ENCODE measurements at regions not wholly inside any gene's neighbourhood (a gene's known extent, or its start where the extent isn't known, plus 50 kb on each side); places are given as distances from the start of the nearest gene placed in this dataset.
"Not testable (repeated sequence)": the region's sequence is repeated elsewhere in the genome, so short reads cannot be mapped to it uniquely, and the experiment has no call there.

DNA sequence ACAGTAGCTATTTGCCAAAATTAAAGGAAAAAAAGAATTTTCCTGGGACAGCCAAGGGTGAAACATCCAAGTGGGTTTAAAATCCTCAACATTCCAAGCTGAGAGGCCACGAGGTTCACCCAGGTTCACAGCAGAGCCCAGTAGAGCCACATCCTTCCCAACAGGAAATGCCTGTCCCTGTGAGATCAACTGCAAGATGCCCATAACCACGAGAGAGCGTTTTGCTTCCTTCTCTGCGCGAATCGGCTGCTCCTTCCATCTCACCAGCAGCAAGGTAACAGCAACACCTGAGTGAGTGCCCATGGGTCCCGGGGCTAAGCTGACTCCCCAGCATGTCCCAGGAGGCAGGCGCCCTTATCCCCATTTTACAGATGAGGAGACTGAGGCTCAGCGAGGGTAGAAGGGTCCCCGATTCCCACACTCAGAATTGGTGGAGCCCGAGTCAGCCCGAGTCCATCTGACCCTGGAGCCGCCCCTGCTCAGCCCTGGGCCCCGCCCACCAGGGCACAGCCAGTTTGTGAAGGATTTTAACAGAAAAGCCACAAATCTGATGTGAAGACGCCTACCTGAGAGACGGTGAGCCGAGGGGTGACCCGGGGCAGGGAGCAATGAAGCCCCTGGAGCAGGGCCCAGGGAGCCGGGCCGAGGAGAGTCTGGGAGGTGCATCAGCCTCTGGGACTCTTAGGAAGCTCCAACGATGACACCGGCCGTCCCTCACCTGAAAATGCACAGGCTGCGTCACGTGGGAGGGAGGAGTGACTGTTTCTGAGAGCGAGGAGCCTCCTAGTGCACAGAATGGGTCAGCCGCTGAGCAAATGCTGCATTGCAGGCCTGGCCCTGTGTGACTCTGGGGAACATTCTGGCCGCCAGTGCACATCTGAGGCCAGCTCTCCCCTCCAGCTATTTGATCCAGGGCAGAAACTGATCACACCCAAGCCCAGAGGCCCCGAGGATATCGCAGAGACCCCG is 236.9 kb upstream of the SFSWAP start:
- Histone ChIP-seq H3K27ac (ENCODE audit: low read depth, low read length) (no peak overlapping the region), H3K4me1 (ENCODE audit: control insufficient read depth, insufficient read depth, low read length, unreplicated experiment) (no peaks in the 10 kb centered on the region), H2AFZ (ENCODE audit: low read length, unreplicated experiment) (no peak overlapping the region), H3K36me3 (ENCODE audit: insufficient read depth, low read length) (no peaks in the 10 kb centered on the region), H3K4me3 (ENCODE audit: low read depth, low read length) (no peak overlapping the region), H3K79me2 (ENCODE audit: control insufficient read depth, insufficient read depth, low read length, unreplicated experiment) (no peaks in the 10 kb centered on the region), H3K27me3 (ENCODE audit: insufficient read depth, low read length) (no peaks in the 10 kb centered on the region)

DNA sequence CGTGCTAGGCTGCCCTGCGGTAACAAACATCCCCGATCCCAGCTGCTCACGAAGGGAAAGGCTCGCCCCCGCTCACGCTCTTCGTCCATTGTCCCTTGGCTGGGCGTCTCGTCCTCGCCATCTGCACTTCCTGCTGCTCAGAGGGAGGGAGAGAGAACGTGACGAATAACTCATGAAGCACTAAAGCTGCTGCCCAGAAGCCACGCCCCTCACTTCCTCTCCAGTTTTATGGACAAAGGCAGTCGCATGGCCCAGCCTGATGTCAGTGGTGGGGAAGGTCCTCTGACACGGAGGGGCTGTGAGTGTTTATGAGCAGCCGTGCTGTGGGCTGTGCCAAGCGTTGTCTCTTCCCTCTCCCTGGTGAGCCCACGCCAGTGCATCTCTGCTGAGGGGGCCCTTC is 235.9 kb upstream of the SFSWAP start:
- H3K4me3 ChIP-seq (ENCODE audit: low read depth, low read length); H3K27me3 ChIP-seq (ENCODE audit: insufficient read depth, low read length); H3K36me3 ChIP-seq (ENCODE audit: insufficient read depth, low read length); H3K79me2 ChIP-seq (ENCODE audit: control insufficient read depth, insufficient read depth, low read length, unreplicated experiment); H3K4me1 ChIP-seq (ENCODE audit: control insufficient read depth, insufficient read depth, low read length, unreplicated experiment); H3K27ac ChIP-seq (ENCODE audit: low read depth, low read length); H2AFZ ChIP-seq (ENCODE audit: low read length, unreplicated experiment): not testable (repeated sequence)

DNA sequence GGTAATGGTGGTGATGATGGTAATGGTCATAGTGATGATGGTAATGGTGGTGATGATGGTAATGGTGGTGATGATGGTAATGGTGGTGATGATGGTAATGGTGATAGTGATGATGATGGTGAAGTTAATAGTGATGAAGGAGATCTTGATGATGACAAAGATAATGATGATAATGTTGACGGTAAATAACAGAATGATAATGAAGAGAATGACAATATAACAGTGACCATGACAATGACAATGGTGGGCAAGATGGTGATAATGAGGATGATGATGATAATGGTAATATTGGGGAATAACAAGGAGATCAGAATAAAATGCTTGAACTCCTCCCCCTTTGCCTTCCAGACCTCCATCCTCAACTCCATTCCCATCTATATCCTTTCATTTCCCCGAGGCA is 233.3 kb upstream of the SFSWAP start:
- H2AFZ ChIP-seq (ENCODE audit: low read length, unreplicated experiment): no peak overlapping the region
- H3K4me1 ChIP-seq (ENCODE audit: control insufficient read depth, insufficient read depth, low read length, unreplicated experiment): no peaks in the 10 kb centered on the region
- H3K27ac ChIP-seq (ENCODE audit: low read depth, low read length): no peak overlapping the region
- H3K4me3 ChIP-seq (ENCODE audit: low read depth, low read length): no peak overlapping the region
- H3K36me3 ChIP-seq (ENCODE audit: insufficient read depth, low read length): no peaks in the 10 kb centered on the region
- H3K79me2 ChIP-seq (ENCODE audit: control insufficient read depth, insufficient read depth, low read length, unreplicated experiment): no peaks in the 10 kb centered on the region
- H3K27me3 ChIP-seq (ENCODE audit: insufficient read depth, low read length): no peaks in the 10 kb centered on the region

DNA sequence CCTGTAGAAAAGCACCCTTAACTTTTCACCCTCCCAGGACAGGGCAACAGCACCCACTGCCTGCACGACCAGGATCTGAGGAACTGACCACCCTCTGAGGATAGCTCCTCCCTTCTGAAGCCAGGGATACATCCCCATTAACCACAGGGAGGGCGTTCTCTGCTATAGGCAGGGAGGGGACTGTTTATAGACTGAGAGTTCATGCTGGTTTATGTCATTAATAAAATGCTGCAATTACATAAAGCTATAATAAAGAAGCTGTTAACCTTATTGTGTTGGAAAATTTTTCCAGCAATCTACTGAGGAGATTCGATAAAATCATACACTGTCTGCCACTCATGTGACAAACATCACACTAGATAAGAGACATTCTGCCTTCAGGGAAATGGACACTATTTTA is 232.4 kb upstream of the SFSWAP start:
- Histone ChIP-seq H3K27me3 (ENCODE audit: insufficient read depth, low read length) (no peaks in the 10 kb centered on the region), H2AFZ (ENCODE audit: low read length, unreplicated experiment) (no peak overlapping the region), H3K27ac (ENCODE audit: low read depth, low read length) (no peak overlapping the region), H3K4me3 (ENCODE audit: low read depth, low read length) (no peak overlapping the region), H3K79me2 (ENCODE audit: control insufficient read depth, insufficient read depth, low read length, unreplicated experiment) (no peaks in the 10 kb centered on the region), H3K36me3 (ENCODE audit: insufficient read depth, low read length) (no peaks in the 10 kb centered on the region), H3K4me1 (ENCODE audit: control insufficient read depth, insufficient read depth, low read length, unreplicated experiment) (no peaks in the 10 kb centered on the region)

DNA sequence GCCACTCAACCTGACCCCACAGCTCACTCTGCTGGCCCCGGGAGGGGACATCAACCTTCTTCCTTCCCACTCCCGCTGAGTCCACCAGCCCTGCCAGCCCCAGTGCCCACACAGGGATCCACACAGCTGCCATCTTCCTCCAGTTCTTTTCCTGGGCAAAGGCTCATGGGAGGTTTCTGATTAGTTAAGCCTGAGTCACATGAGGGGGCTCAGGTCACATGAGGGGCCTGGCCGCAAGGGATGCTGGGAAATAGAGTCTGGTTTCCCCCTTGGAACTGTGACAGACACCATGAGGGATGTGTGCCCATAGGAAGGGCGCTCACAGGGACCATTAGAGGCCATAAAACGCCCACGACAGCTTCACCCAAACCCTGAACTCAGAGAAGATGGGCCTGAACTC is 228.7 kb upstream of the SFSWAP start:
- H3K27me3 ChIP-seq (ENCODE audit: insufficient read depth, low read length): no peaks in the 10 kb centered on the region
- no peaks in the 10 kb centered on the region for H3K4me1 ChIP-seq (ENCODE audit: control insufficient read depth, insufficient read depth, low read length, unreplicated experiment)
- H3K27ac ChIP-seq (ENCODE audit: low read depth, low read length): no peak overlapping the region
- H3K4me3 ChIP-seq (ENCODE audit: low read depth, low read length): no peak overlapping the region
- H3K79me2 ChIP-seq (ENCODE audit: control insufficient read depth, insufficient read depth, low read length, unreplicated experiment): no peaks in the 10 kb centered on the region
- H2AFZ ChIP-seq (ENCODE audit: low read length, unreplicated experiment): no peak overlapping the region
- no peaks in the 10 kb centered on the region for H3K36me3 ChIP-seq (ENCODE audit: insufficient read depth, low read length)

DNA sequence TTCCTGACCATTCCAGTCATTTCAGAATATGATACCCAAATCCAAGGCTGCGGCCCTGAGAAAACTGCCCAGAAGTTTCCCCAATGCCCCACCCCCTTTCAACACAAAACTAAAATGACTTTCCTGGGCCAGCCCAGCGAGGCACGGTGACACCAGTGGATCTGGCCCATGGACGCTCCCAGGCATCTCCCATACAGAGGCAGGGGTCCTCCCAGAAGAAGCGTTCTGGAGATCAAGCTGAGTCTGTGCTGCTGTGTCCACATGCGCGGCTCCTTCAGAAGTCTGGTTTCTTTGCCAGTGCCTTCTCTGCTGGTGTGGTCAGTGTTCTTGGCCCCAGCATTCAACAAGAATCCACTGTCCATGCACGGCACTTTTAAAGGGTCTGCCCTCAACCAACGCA is 228.2 kb upstream of the SFSWAP start:
- no peaks in the 10 kb centered on the region for H3K4me1 ChIP-seq (ENCODE audit: control insufficient read depth, insufficient read depth, low read length, unreplicated experiment)
- H3K36me3 ChIP-seq (ENCODE audit: insufficient read depth, low read length): no peaks in the 10 kb centered on the region
- H3K27me3 ChIP-seq (ENCODE audit: insufficient read depth, low read length): no peaks in the 10 kb centered on the region
- no peak overlapping the region for H3K27ac ChIP-seq (ENCODE audit: low read depth, low read length)
- no peaks in the 10 kb centered on the region for H3K79me2 ChIP-seq (ENCODE audit: control insufficient read depth, insufficient read depth, low read length, unreplicated experiment)
- no peak overlapping the region for H2AFZ ChIP-seq (ENCODE audit: low read length, unreplicated experiment)
- no peak overlapping the region for H3K4me3 ChIP-seq (ENCODE audit: low read depth, low read length)

DNA sequence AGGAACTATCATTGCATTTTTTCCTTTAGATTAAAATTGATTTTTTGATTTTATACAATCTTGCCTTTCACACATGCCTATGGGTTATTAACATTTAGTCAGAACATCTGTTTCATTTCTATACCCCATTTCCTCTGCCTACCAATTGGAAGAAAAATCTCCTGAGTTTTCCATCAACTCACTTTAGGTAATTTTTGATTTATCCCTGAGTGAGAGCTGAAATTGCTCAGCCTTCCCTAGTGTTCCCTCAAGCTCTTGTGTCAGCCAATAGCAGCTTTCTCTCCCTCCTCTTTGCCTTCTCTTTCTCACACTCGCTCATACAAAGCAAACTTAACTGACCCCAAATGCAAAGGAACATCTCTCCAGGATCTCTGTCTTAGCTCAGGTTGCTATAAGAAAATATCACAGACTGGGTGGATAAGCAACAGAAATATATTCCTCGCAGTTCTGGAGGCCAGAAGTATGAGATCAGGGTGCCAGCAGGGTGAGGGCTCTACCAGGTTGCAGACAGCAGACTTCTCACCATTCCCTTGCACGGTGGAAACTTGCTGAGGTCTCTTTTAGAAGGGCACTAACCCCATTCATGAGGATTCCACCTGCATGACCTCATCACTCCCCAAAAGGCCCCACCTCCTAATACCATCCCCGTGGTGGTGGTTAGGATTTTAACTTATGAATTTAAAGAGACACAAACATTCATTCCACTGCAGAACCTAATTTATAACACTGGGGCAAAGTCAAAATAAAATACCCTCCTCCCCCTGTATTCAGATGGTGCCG is 224.2 kb upstream of the SFSWAP start:
- H3K4me3 ChIP-seq (ENCODE audit: low read depth, low read length): no peak overlapping the region
- no peaks in the 10 kb centered on the region for H3K36me3 ChIP-seq (ENCODE audit: insufficient read depth, low read length)
- no peak overlapping the region for H3K27ac ChIP-seq (ENCODE audit: low read depth, low read length)
- H3K4me1 ChIP-seq (ENCODE audit: control insufficient read depth, insufficient read depth, low read length, unreplicated experiment): no peaks in the 10 kb centered on the region
- no peaks in the 10 kb centered on the region for H3K79me2 ChIP-seq (ENCODE audit: control insufficient read depth, insufficient read depth, low read length, unreplicated experiment)
- H2AFZ ChIP-seq (ENCODE audit: low read length, unreplicated experiment): no peak overlapping the region
- H3K27me3 ChIP-seq (ENCODE audit: insufficient read depth, low read length): no peaks in the 10 kb centered on the region

DNA sequence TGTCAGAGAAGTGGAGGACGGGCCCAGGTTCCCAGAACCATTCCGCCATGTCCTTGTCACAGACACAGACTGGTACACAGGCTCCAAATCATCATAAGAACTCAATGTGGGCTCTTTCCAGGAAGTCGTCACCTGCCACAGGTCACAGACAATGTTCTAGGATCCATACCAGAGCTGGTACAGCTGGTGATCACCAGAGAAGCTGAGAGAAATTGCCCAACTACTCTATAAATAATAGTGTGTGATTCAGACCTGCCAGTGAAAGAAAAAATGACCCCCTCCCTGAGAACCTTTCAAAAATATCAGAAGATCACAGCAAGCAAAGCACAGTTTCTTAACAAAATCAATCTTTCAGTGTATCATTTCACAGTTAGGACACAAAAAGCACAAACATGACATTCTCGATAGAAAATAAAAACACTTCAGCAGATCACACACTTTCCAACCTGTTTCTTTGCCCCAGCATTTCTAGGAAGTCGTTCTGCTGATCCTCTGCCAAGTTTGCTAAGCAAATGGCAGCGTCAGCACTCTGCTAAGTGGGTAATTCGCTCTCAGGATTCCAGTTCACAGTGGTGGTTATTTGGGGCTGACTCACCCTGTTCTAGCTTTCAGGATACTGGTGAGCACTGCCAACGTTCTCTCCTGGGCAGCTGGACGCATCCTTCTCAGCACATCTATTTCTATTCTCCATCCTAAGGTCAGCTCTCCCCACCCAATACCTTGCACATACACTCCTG is 223.3 kb upstream of the SFSWAP start:
- Histone ChIP-seq H3K79me2 (ENCODE audit: control insufficient read depth, insufficient read depth, low read length, unreplicated experiment) (no peaks in the 10 kb centered on the region), H3K36me3 (ENCODE audit: insufficient read depth, low read length) (no peaks in the 10 kb centered on the region), H3K27ac (ENCODE audit: low read depth, low read length) (no peak overlapping the region), H3K4me1 (ENCODE audit: control insufficient read depth, insufficient read depth, low read length, unreplicated experiment) (no peaks in the 10 kb centered on the region), H2AFZ (ENCODE audit: low read length, unreplicated experiment) (no peak overlapping the region), H3K27me3 (ENCODE audit: insufficient read depth, low read length) (no peaks in the 10 kb centered on the region), H3K4me3 (ENCODE audit: low read depth, low read length) (no peak overlapping the region)

DNA sequence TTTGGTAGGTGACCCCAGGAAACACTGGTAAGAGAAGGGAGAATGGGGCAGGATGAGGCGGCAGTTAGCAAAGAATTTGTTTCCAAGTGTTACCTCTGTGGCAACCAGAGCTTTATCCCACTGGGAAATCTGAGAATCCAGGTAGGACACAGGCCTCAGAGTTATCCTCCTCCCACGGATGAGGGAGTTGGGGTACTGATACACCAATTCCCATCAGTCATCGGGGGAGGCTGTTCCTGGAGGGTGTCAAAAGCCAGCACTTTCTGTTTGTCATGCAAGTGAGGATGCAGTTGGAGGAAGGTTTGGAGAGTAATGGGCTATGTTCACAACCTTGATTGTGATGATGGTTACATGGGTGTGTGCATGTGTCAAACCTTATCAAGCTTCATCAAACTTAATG is 221.2 kb upstream of the SFSWAP start:
- Histone ChIP-seq H2AFZ (ENCODE audit: low read length, unreplicated experiment) (no peak overlapping the region), H3K4me3 (ENCODE audit: low read depth, low read length) (no peak overlapping the region), H3K4me1 (ENCODE audit: control insufficient read depth, insufficient read depth, low read length, unreplicated experiment) (no peaks in the 10 kb centered on the region), H3K27ac (ENCODE audit: low read depth, low read length) (no peak overlapping the region), H3K27me3 (ENCODE audit: insufficient read depth, low read length) (no peaks in the 10 kb centered on the region), H3K36me3 (ENCODE audit: insufficient read depth, low read length) (no peaks in the 10 kb centered on the region), H3K79me2 (ENCODE audit: control insufficient read depth, insufficient read depth, low read length, unreplicated experiment) (no peaks in the 10 kb centered on the region)

DNA sequence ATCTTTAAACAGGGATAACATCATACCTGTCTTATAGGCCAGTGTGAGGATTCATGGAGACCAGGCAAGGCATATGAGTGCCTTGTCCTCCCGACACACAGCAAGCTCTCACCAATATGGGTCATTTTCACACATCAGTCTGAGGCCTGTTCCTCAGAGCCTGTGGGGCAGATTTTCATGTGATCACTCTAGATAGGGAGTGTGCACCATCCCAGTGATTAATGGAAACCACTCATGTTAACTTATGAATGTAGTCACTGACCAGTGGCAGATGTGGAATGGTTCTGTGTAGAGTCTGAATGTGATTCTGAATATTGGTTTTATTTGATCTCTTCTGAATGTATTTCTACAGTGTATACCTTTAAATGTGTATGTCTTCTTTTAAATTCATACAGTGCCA is 219.7 kb upstream of the SFSWAP start:
- Histone ChIP-seq H3K4me1 (ENCODE audit: control insufficient read depth, insufficient read depth, low read length, unreplicated experiment) (no peaks in the 10 kb centered on the region), H3K79me2 (ENCODE audit: control insufficient read depth, insufficient read depth, low read length, unreplicated experiment) (no peaks in the 10 kb centered on the region), H3K27me3 (ENCODE audit: insufficient read depth, low read length) (no peaks in the 10 kb centered on the region), H3K27ac (ENCODE audit: low read depth, low read length) (no peak overlapping the region), H3K4me3 (ENCODE audit: low read depth, low read length) (no peak overlapping the region), H2AFZ (ENCODE audit: low read length, unreplicated experiment) (no peak overlapping the region), H3K36me3 (ENCODE audit: insufficient read depth, low read length) (no peaks in the 10 kb centered on the region)

Measured in ACC112 (cell line).